PFSK-1 (cell line): ENCODE measurements at regions not wholly inside any gene's neighbourhood (a gene's known extent, or its start where the extent isn't known, plus 50 kb on each side); places are given as distances from the start of the nearest gene placed in this dataset.

ENCODE experiments used
- POLR2AphosphoS5 ChIP-seq: IDR thresholded peaks from 2 replicates; pipeline ENCODE4 v1.6.1; 2012; ENCODE audit warnings: low read depth, mild to moderate bottlenecking, control low read depth, low read length, moderate library complexity
- SIN3A ChIP-seq: IDR thresholded peaks from 2 replicates; pipeline ENCODE4 v1.6.1; 2012; ENCODE audit warnings: mild to moderate bottlenecking, low read length, moderate library complexity, borderline replicate concordance; ENCODE audit not compliant: insufficient read depth
- TF ChIP-seq, protein P1 (sequence below), 2 experiments: IDR thresholded peaks; 2 replicates each; pipeline versions ENCODE4 v1.6.1 to v1.8.0; 2011 to 2012; ENCODE audit warnings: low read depth in 2 of 2, low read length in 2 of 2, control low read depth in 1 of 2, inconsistent platforms in 1 of 2, mild to moderate bottlenecking in 1 of 2, moderate library complexity in 1 of 2; ENCODE audit not compliant: insufficient read depth in 1 of 2

DNA sequence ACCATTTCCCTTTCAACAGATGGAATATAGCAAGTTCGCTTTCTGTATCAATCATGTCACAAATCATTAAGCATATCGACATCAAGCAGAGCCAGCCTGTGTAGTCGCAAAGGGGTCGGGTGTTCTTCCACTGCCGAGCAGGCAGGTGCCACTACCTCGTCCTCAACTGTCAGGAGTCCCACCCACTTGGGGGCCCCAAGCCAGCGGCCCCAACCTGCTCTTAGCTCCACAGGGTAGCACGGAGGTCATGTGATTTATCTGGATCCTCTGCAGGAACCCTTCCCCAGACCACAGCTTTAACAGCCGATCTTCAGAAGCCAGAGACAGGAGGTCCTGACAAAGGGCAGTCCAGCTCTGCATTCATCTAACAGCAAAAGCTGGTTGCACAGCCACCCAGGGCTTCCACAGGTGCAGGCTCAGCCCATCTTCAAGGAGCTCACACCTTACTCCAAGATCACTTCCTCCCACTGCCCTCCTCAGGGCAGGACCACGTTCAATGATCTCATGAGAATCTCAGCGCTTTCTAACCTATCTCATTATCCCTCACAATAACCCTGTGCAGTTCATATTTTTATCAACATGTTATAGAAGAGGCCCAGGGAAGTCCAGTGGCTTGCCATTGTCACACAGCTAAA lies 110.2 kb downstream of the TRIM29 start:
- TF ChIP-seq, protein P1, sequence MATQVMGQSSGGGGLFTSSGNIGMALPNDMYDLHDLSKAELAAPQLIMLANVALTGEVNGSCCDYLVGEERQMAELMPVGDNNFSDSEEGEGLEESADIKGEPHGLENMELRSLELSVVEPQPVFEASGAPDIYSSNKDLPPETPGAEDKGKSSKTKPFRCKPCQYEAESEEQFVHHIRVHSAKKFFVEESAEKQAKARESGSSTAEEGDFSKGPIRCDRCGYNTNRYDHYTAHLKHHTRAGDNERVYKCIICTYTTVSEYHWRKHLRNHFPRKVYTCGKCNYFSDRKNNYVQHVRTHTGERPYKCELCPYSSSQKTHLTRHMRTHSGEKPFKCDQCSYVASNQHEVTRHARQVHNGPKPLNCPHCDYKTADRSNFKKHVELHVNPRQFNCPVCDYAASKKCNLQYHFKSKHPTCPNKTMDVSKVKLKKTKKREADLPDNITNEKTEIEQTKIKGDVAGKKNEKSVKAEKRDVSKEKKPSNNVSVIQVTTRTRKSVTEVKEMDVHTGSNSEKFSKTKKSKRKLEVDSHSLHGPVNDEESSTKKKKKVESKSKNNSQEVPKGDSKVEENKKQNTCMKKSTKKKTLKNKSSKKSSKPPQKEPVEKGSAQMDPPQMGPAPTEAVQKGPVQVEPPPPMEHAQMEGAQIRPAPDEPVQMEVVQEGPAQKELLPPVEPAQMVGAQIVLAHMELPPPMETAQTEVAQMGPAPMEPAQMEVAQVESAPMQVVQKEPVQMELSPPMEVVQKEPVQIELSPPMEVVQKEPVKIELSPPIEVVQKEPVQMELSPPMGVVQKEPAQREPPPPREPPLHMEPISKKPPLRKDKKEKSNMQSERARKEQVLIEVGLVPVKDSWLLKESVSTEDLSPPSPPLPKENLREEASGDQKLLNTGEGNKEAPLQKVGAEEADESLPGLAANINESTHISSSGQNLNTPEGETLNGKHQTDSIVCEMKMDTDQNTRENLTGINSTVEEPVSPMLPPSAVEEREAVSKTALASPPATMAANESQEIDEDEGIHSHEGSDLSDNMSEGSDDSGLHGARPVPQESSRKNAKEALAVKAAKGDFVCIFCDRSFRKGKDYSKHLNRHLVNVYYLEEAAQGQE (IDR thresholded peaks at IDR 0.05; ENCODE audit: insufficient read depth in 1 of 2, low read depth in 2 of 2, low read length in 2 of 2): no peak
- no peak for TF ChIP-seq POLR2AphosphoS5
- TF ChIP-seq SIN3A: no peak
